AG04449 (cell line): ENCODE measurements at regions not wholly inside any gene's neighbourhood (a gene's known extent, or its start where the extent isn't known, plus 50 kb on each side); places are given as distances from the start of the nearest gene placed in this dataset.

Source experiments
- CTCF ChIA-PET: fragments of 350-600 bp; formaldehyde crosslinking; extraction: SDS; loops from one replicate; lab custom pipeline; 2021; ENCODE audit warnings: antibody characterized with exemption; lab: Yijun Ruan, JAX
- POLR2A ChIA-PET: fragments of 400-600, 350-600 bp; formaldehyde crosslinking; extraction: SDS; loops from one replicate; lab custom pipeline; 2020; ENCODE audit warnings: antibody characterized with exemption, inconsistent platforms; lab: Yijun Ruan, JAX
- DNase-seq: peaks from one replicate; pipeline ENCODE4 v3.0.0-alpha.2; 2010; ENCODE audit warnings: low read depth, low spot score
- H3K4me3 ChIP-seq: 2 replicates; pipeline ENCODE4 v1.5.1; 2011; ENCODE audit warnings: low read depth, mild to moderate bottlenecking, control low read depth, low read length
- TF ChIP-seq, protein P1 (sequence below): IDR thresholded peaks from one replicate; pipeline ENCODE4 v1.5.1; 2011; ENCODE audit warnings: mild to moderate bottlenecking, moderate library complexity, low read length, control low read depth, inconsistent platforms; ENCODE audit not compliant: insufficient read depth; ENCODE audit errors: missing control alignments

DNA sequence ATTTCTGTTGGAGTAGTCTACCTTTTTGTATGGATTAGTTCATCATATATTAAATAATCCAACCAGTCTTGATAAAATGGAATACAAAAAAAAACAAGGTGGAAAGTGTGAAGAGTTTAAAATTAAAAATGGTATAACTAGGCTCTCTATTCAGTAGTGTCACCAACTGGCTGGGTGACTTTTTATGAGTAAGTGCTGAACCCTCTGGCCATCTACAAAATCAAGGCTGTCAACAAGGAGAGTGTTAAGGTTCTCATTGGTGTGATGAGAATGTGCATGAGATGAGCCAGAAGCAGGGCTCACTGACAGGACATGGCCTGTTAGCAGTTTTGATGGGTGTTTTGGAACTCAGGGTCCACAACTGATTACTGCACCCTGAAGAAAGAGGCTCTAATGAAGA is 343.2 kb downstream of the AASDHPPT start:
- TF ChIP-seq, protein P1, sequence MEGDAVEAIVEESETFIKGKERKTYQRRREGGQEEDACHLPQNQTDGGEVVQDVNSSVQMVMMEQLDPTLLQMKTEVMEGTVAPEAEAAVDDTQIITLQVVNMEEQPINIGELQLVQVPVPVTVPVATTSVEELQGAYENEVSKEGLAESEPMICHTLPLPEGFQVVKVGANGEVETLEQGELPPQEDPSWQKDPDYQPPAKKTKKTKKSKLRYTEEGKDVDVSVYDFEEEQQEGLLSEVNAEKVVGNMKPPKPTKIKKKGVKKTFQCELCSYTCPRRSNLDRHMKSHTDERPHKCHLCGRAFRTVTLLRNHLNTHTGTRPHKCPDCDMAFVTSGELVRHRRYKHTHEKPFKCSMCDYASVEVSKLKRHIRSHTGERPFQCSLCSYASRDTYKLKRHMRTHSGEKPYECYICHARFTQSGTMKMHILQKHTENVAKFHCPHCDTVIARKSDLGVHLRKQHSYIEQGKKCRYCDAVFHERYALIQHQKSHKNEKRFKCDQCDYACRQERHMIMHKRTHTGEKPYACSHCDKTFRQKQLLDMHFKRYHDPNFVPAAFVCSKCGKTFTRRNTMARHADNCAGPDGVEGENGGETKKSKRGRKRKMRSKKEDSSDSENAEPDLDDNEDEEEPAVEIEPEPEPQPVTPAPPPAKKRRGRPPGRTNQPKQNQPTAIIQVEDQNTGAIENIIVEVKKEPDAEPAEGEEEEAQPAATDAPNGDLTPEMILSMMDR = no peak
- no peak overlapping the region for H3K4me3 ChIP-seq
- no peak for DNase-seq
- CTCF ChIA-PET = no interaction called here
- POLR2A ChIA-PET = interaction anchor here (0.7 kb wide), 1 partner anchor 1728 kb away, joined by 3 read pairs; no protein-coding TSS in a partner anchor

DNA sequence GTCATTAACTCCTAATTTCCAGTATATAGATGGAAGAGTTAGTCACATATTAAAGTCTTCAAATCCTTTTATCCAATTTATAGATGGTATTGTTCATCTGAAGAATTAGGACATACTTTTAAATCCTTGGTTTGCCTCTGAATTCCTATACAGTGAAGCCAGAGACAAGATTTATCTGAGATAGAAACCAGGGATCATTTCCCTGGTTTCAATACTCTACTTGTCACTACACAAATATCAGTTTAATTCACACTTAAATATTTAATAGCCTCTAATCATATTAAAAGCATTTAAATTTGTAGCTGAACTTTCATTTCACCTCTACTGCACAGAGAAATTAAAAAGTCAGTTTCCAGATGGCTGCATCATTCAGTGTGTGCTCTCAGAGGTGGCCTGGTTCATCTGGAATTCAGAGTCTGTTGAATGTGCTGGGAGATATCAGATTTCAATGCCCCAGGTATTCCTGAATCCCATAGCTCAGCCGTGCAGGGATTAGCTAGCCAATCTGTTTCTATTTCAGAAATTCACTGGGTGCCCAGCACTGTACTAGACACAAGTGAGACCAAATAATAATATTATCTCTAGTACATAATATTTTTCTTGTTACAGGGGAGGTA is 344.3 kb downstream of the AASDHPPT start:
- H3K4me3 ChIP-seq = no peak overlapping the region
- DNase-seq = no peak
- ChIA-PET POLR2A (interaction anchor here (0.7 kb wide), 1 partner anchor 1729 kb away, joined by 3 read pairs; no protein-coding TSS in a partner anchor), CTCF (no interaction called here)
- TF ChIP-seq, protein P1 = no peak

- TF ChIP-seq, protein P1 = no peak
- DNase-seq = no peak
- CTCF ChIA-PET = no interaction called here
- H3K4me3 ChIP-seq = no peak overlapping the region
- POLR2A ChIA-PET = no interaction called here
Observed at GRCh38 chr11:106422583-106422982, 345.1 kb downstream of the AASDHPPT start.

DNA sequence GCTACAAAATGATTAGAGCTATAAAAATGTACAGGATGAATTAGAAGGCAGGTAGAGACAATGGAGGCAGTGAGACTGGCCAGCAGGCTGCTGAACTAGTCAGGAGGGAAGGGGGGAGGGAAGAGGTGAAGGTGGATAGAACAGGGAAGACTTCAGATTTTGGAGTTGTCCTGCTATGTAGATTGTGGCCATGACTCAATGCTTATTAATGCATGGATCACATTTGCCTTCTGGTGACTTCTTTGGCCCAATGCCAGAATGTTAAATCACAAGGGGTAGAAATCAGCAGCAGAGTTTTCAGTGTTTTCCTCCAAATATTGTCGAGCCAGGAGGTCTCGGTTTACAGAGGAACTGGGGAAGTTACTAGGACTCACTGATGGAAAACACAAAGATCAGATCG is 346.6 kb downstream of the AASDHPPT start:
- DNase-seq = no peak
- CTCF ChIA-PET = interaction anchor here (1.3 kb wide), 1 partner anchor 9 kb away, joined by 3 read pairs; no protein-coding TSS in a partner anchor
- POLR2A ChIA-PET = no interaction called here

DNA sequence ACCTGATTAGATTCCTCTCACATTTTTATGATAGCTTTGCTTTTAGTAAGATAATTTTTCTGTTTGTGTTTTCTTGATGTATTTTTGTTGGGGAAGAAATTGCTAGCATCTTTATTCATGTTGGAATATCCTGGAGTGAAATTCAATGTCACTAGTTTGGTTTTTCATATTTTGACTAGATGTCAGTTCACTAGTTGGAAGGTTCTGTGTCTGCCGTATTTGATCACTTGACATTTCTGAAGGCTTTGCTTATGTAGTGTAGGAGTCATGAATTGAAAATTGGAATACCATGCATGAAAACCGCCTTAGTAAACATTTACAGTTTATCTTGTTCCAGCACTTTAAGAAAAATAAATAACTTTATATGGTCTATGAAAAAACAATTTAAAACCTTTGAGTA is 348.4 kb downstream of the AASDHPPT start:
- ChIA-PET POLR2A (no interaction called here), CTCF (interaction anchor here (1.0 kb wide), 1 partner anchor 14 kb away, joined by 3 read pairs; no protein-coding TSS in a partner anchor)
- H3K4me3 ChIP-seq = no peak overlapping the region
- no peak for DNase-seq
- TF ChIP-seq, protein P1 = no peak

More for the DNA sequence above, 346.6 kb downstream of the AASDHPPT start:
- H3K4me3 ChIP-seq = no peak overlapping the region
- TF ChIP-seq, protein P1 = no peak

GRCh38 chr11:106426696-106427095 is 349.2 kb downstream of the AASDHPPT start:
- H3K4me3 ChIP-seq = no peak overlapping the region
- no peak for DNase-seq
- CTCF ChIA-PET = no interaction called here
- POLR2A ChIA-PET = no interaction called here
- TF ChIP-seq, protein P1 = no peak
